Loucy (cell line): ENCODE measurements at regions not wholly inside any gene's neighbourhood (a gene's known extent, or its start where the extent isn't known, plus 50 kb on each side); places are given as distances from the start of the nearest gene placed in this dataset.

ENCODE experiments used
- H2AFZ ChIP-seq: fragments of 200-600 bp; sonication (generic); 2 replicates; pipeline ENCODE4 v1.6.0; 2016; ENCODE audit warnings: antibody characterized with exemption, mild to moderate bottlenecking, low read length, moderate library complexity
- H3F3A ChIP-seq: fragments of 200-600 bp; 2 replicates; pipeline ENCODE4 v1.6.0; 2016; ENCODE audit warnings: antibody characterized with exemption, low read depth, mild to moderate bottlenecking
- H3K27me3 ChIP-seq: fragments of 200-600 bp; sonication (generic); 2 replicates; pipeline ENCODE4 v1.6.1; 2014; ENCODE audit warnings: low read length, mild to moderate bottlenecking; ENCODE audit not compliant: insufficient read depth, poor library complexity, severe bottlenecking
- H3K36me3 ChIP-seq: fragments of 200-600 bp; sonication (generic); 2 replicates; pipeline ENCODE4 v1.6.1; 2016; ENCODE audit warnings: low read length; ENCODE audit not compliant: insufficient read depth
- H3K4me1 ChIP-seq: fragments of 200-600 bp; sonication (generic); 2 replicates; pipeline ENCODE4 v1.5.1; 2014; ENCODE audit warnings: low read length, mild to moderate bottlenecking; ENCODE audit not compliant: insufficient read depth, poor library complexity, severe bottlenecking
- H3K4me2 ChIP-seq: fragments of 200-600 bp; sonication (generic); 2 replicates; pipeline ENCODE4 v1.6.0; 2014; ENCODE audit warnings: antibody characterized with exemption, low read length, low read depth, mild to moderate bottlenecking; ENCODE audit not compliant: poor library complexity, severe bottlenecking
- H3K4me3 ChIP-seq: fragments of 200-600 bp; sonication (generic); 2 replicates; pipeline ENCODE4 v1.5.1; 2014; ENCODE audit warnings: low read length, mild to moderate bottlenecking, mixed read lengths; ENCODE audit not compliant: poor library complexity, severe bottlenecking
- H3K79me2 ChIP-seq: fragments of 200-600 bp; sonication (generic); 2 replicates; pipeline ENCODE4 v1.6.1; 2014; ENCODE audit warnings: low read length; ENCODE audit not compliant: insufficient read depth
- H3K9ac ChIP-seq: fragments of 200-600 bp; sonication (generic); 2 replicates; pipeline ENCODE4 v1.6.0; 2014; ENCODE audit warnings: mild to moderate bottlenecking, low read depth, low read length, moderate library complexity; ENCODE audit not compliant: poor library complexity, severe bottlenecking
- H3K9me2 ChIP-seq: fragments of 200-600 bp; sonication (generic); replicated peaks from 2 replicates; pipeline ENCODE4 v1.6.1; 2016; ENCODE audit warnings: low read depth, low read length, mixed read lengths
- H3K9me3 ChIP-seq: fragments of 200-600 bp; sonication (generic); 2 replicates; pipeline ENCODE4 v1.6.1; 2014; ENCODE audit warnings: mild to moderate bottlenecking, antibody characterized with exemption, low read length, low read depth; ENCODE audit not compliant: insufficient read depth
- H4K20me1 ChIP-seq: fragments of 200-600 bp; sonication (generic); 2 replicates; pipeline ENCODE4 v1.6.0; 2014; ENCODE audit warnings: antibody characterized with exemption, low read length, mild to moderate bottlenecking; ENCODE audit not compliant: insufficient read depth, poor library complexity, severe bottlenecking
- EZH2phosphoT487 ChIP-seq: fragments of 200-600 bp; IDR thresholded peaks from 2 replicates; pipeline ENCODE4 v1.6.1; 2018; ENCODE audit warnings: antibody characterized with exemption, mild to moderate bottlenecking, moderate library complexity, borderline replicate concordance
- TF ChIP-seq, protein P1 (sequence below): fragments of 200-600 bp; sonication (generic); conservative IDR thresholded peaks from 2 replicates; pipeline ENCODE4 v1.5.1; 2014; ENCODE audit warnings: mild to moderate bottlenecking, antibody characterized with exemption, low read length

DNA sequence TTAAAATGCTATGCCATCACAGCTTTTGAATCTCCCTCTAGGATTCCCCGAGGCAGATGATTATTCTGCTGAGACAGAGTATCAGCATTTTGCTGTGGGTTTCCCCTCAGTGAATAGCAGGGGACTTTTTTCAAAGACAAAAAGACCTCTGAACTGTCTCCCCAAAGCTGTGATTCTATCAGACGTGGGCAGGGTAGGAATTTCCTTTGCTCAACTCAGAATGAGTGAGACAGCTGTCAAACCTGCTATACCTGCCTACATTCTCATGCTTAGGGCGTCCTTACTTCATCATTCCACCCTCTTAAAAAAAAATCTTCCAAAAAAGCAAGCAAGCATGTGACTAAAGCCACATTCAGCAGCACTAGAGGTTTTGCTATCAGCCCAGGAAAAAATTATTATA is 147.6 kb upstream of the FAM83B start:
- H3K9me3 ChIP-seq: no peaks in the 10 kb centered on the region
- H3K9ac ChIP-seq: no peak overlapping the region
- H3K9me2 ChIP-seq: no peaks in the 10 kb centered on the region
- H4K20me1 ChIP-seq: no peaks in the 10 kb centered on the region
- TF ChIP-seq, protein P1, sequence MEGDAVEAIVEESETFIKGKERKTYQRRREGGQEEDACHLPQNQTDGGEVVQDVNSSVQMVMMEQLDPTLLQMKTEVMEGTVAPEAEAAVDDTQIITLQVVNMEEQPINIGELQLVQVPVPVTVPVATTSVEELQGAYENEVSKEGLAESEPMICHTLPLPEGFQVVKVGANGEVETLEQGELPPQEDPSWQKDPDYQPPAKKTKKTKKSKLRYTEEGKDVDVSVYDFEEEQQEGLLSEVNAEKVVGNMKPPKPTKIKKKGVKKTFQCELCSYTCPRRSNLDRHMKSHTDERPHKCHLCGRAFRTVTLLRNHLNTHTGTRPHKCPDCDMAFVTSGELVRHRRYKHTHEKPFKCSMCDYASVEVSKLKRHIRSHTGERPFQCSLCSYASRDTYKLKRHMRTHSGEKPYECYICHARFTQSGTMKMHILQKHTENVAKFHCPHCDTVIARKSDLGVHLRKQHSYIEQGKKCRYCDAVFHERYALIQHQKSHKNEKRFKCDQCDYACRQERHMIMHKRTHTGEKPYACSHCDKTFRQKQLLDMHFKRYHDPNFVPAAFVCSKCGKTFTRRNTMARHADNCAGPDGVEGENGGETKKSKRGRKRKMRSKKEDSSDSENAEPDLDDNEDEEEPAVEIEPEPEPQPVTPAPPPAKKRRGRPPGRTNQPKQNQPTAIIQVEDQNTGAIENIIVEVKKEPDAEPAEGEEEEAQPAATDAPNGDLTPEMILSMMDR: no peak
- TF ChIP-seq EZH2phosphoT487: no peak
- H3K4me3 ChIP-seq: no peak overlapping the region
- H3F3A ChIP-seq: no peaks in the 10 kb centered on the region
- H3K4me1 ChIP-seq: no peaks in the 10 kb centered on the region
- H2AFZ ChIP-seq: peak overlapping the region; percentile 38; the same call in 1 of the 2 replicates
- no peaks in the 10 kb centered on the region for H3K79me2 ChIP-seq
- no peaks in the 10 kb centered on the region for H3K36me3 ChIP-seq
- no peak overlapping the region for H3K4me2 ChIP-seq
- H3K27me3 ChIP-seq: no peaks in the 10 kb centered on the region

- H3K4me1 ChIP-seq: no peaks in the 10 kb centered on the region
- TF ChIP-seq, protein P1: no peak
- TF ChIP-seq EZH2phosphoT487: no peak
Measured at GRCh38 chr6:54700158-54700557, 146.4 kb upstream of the FAM83B start.

DNA sequence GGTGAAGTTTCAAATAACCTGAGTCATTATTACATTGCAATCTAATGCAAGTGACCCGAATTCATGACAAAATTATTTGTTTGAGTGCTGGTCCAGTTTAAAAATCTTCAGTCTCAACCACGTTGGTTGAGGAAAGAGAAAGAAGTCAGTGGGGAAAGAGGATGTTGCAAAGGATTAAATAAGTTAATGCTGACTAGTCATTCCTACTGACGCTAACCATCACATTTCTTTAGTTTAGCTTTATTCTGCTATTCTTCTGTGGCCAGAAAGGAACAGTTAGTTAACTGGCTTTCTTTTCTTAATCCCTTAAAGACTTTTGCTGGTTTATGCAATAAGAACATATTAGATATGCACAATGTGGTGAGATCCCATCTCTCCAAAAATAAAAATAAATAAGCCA is 143.8 kb upstream of the FAM83B start:
- Histone ChIP-seq H3K27me3 (no peaks in the 10 kb centered on the region), H3K36me3 (no peaks in the 10 kb centered on the region), H3K9ac (no peak overlapping the region), H2AFZ (no peak overlapping the region), H3F3A (no peaks in the 10 kb centered on the region), H3K4me1 (no peaks in the 10 kb centered on the region), H3K79me2 (no peaks in the 10 kb centered on the region), H3K4me2 (no peak overlapping the region), H3K9me2 (no peaks in the 10 kb centered on the region), H4K20me1 (no peaks in the 10 kb centered on the region), H3K4me3 (no peak overlapping the region), H3K9me3 (no peaks in the 10 kb centered on the region)
- no peak for TF ChIP-seq EZH2phosphoT487
- TF ChIP-seq, protein P1: no peak

More at GRCh38 chr6:54700158-54700557, 146.4 kb upstream of the FAM83B start:
- Histone ChIP-seq H3F3A (no peaks in the 10 kb centered on the region), H3K4me3 (no peak overlapping the region), H3K9me3 (no peaks in the 10 kb centered on the region), H3K9me2 (no peaks in the 10 kb centered on the region), H3K79me2 (no peaks in the 10 kb centered on the region), H3K36me3 (no peaks in the 10 kb centered on the region), H3K4me2 (no peak overlapping the region), H3K9ac (no peak overlapping the region), H3K27me3 (no peaks in the 10 kb centered on the region), H4K20me1 (no peaks in the 10 kb centered on the region), H2AFZ (no peak overlapping the region)
